Kidney (tissue), 13 donors: ENCODE measurements at regions not wholly inside any gene's neighbourhood (a gene's known extent, or its start where the extent isn't known, plus 50 kb on each side); places are given as distances from the start of the nearest gene placed in this dataset.
"Not testable (repeated sequence)": the region's sequence is repeated elsewhere in the genome, so short reads cannot be mapped to it uniquely, and the experiment has no call there.

Experiments
- DNase-seq, 5 donors: peaks; one replicate each; pipeline ENCODE4 v3.0.0-alpha.2; 2013 to 2020
- FAIRE-seq: peaks from 2 replicates; lab custom pipeline; 2012; peaks lifted over from hg19 to GRCh38; lab: Jason Lieb, UNC
- H3K27ac ChIP-seq, 2 donors: one replicate each; pipeline ENCODE4 v1.7.0; 2013; ENCODE audit warnings: low read depth in 2 of 2, low read length in 2 of 2, inconsistent platforms in 1 of 2
- H3K27me3 ChIP-seq: one replicate; pipeline ENCODE4 v1.7.1; 2013; ENCODE audit warnings: low read length, inconsistent platforms; ENCODE audit not compliant: control insufficient read depth, insufficient read depth
- H3K36me3 ChIP-seq, 3 donors: one replicate each; pipeline versions ENCODE4 v1.7.0 to v1.7.1; 2013; ENCODE audit warnings: low read length in 3 of 3, control low read depth in 1 of 3, inconsistent platforms in 1 of 3; ENCODE audit not compliant: insufficient read depth in 3 of 3, control insufficient read depth in 2 of 3
- H3K4me1 ChIP-seq, 3 donors: one replicate each; pipeline versions ENCODE4 v1.7.0 to v1.7.1; 2013; ENCODE audit warnings: low read length in 3 of 3, inconsistent platforms in 1 of 3, low read depth in 1 of 3; ENCODE audit not compliant: control insufficient read depth in 2 of 3, insufficient read depth in 2 of 3
- H3K4me3 ChIP-seq, 3 donors: one replicate each; pipeline versions ENCODE4 v1.7.0 to v1.8.1; 2013; ENCODE audit warnings: low read length in 3 of 3, control low read depth in 1 of 3, inconsistent platforms in 1 of 3
- H3K9ac ChIP-seq, 3 donors: one replicate each; pipeline versions ENCODE4 v1.7.0 to v1.7.1; 2013; ENCODE audit warnings: low read length in 3 of 3, control low read depth in 1 of 3, inconsistent platforms in 1 of 3
- H3K9me3 ChIP-seq, 3 donors: one replicate each; pipeline versions ENCODE4 v1.7.0 to v1.7.1; 2013; ENCODE audit warnings: low read length in 3 of 3, control low read depth in 1 of 3, inconsistent platforms in 1 of 3; ENCODE audit not compliant: control insufficient read depth in 2 of 3, insufficient read depth in 1 of 3
- intact Hi-C: fragments of 100-400 bp; cut with DNase I; formaldehyde crosslinking; loops from one replicate; pipeline ENCODE4 v1.11.1; 2022
- TF ChIP-seq, protein P1 (sequence below): IDR thresholded peaks from 3 replicates; pipeline ENCODE4 v1.5.1; 2012; ENCODE audit warnings: mild to moderate bottlenecking, moderate library complexity, borderline replicate concordance; ENCODE audit not compliant: insufficient read depth; ENCODE audit errors: extremely low read depth
- donor health status: control.
- donor health status: control.
- donor health status: control.
- donor health status: control.
- donor health status: control.
- donor health status: DM: yes; HTN: yes; CAD: no.
- donor health status: Normal renal cell carcinoma (clear cell type).

DNA sequence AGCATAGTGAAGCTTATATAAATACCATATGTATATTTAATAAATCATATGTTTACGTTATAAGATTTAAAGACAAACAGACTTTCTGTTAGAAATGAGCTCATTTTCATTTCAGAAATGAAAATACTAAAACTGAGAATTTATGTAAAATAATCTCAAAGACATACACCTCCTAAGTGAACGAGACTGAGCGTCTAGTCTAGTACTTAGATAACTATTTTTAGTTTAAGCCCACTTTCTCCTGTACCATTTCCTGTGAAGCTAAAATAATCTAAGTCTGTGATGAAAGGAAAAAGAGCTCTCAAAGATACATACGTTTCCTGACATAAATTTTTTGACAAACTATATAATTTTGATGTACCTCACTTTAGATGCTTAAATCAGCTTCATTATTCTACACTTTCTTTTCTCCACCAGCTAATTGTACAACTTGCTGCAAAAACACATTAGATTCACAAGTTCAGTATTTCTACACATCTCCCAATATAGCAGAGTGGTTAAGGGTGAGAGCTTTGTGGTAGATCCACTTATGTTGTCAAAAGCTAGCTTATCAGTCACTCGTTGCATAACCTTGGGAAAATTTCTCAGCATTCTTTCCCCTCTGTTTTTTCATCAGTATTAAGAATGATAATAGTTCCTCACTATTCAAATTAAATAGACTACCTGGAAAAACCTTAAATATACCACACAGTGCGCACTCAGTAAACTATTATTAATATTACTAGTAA is 703.0 kb downstream of the PLOD2 start:
- Histone ChIP-seq H3K9ac (no peak overlapping the region), H3K4me3 (no peak overlapping the region), H3K9me3 (no peaks in the 10 kb centered on the region), H3K36me3 (no peaks in the 10 kb centered on the region), H3K4me1 (no peaks in the 10 kb centered on the region), H3K27me3 (no peaks in the 10 kb centered on the region), H3K27ac (no peak overlapping the region)
- TF ChIP-seq, protein P1, sequence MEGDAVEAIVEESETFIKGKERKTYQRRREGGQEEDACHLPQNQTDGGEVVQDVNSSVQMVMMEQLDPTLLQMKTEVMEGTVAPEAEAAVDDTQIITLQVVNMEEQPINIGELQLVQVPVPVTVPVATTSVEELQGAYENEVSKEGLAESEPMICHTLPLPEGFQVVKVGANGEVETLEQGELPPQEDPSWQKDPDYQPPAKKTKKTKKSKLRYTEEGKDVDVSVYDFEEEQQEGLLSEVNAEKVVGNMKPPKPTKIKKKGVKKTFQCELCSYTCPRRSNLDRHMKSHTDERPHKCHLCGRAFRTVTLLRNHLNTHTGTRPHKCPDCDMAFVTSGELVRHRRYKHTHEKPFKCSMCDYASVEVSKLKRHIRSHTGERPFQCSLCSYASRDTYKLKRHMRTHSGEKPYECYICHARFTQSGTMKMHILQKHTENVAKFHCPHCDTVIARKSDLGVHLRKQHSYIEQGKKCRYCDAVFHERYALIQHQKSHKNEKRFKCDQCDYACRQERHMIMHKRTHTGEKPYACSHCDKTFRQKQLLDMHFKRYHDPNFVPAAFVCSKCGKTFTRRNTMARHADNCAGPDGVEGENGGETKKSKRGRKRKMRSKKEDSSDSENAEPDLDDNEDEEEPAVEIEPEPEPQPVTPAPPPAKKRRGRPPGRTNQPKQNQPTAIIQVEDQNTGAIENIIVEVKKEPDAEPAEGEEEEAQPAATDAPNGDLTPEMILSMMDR: no peak
- FAIRE-seq: no peak
- no peak for DNase-seq
- intact Hi-C loops: no loop called here

DNA sequence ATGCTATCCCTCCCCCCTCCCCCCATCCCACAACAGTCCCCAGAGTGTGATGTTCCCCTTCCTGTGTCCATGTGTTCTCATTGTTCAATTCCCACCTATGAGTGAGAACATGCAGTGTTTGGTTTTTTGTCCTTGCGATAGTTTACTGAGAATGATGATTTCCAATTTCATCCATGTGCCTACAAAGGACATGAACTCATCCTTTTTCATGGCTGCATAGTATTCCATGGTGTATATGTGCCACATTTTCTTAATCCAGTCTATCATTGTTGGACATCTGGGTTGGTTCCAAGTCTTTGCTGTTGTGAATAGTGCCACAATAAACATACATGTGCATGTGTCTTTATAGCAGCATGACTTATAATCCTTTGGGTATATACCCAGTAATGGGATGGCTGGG is 701.3 kb downstream of the PLOD2 start:
- H3K4me3 ChIP-seq, H3K9me3 ChIP-seq, H3K4me1 ChIP-seq, H3K36me3 ChIP-seq, H3K27me3 ChIP-seq, intact Hi-C loops, DNase-seq, FAIRE-seq, H3K9ac ChIP-seq, H3K27ac ChIP-seq: not testable (repeated sequence)

DNA sequence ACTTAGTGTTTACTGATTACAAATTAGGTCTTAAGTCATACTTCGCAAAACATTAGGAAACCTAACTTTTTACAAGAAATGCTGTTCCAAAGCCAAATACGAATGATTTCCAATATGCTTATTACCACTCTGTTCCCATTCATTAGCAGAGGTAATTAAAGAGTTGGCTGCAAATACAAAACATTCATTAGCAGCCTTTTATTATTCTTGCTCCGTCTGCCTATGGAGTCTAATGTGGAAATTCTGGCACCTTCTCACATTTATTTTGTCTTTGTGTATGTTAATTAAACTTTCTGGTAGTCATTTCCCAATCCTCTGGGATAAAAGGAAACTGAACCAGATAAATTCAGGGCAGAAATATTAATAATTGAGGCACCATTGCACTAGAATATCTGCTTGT is 689.0 kb downstream of the PLOD2 start:
- Histone ChIP-seq H3K4me1 (no peaks in the 10 kb centered on the region), H3K9me3 (peaks cover 0 to 2% (median 0%) of the 10 kb centered on the region in 3 donors), H3K4me3 (no peak overlapping the region), H3K9ac (no peak overlapping the region), H3K27ac (no peak overlapping the region), H3K27me3 (no peaks in the 10 kb centered on the region), H3K36me3 (no peaks in the 10 kb centered on the region)
- intact Hi-C loops: no loop called here
- TF ChIP-seq, protein P1: no peak
- FAIRE-seq: no peak
- DNase-seq: no peak

DNA sequence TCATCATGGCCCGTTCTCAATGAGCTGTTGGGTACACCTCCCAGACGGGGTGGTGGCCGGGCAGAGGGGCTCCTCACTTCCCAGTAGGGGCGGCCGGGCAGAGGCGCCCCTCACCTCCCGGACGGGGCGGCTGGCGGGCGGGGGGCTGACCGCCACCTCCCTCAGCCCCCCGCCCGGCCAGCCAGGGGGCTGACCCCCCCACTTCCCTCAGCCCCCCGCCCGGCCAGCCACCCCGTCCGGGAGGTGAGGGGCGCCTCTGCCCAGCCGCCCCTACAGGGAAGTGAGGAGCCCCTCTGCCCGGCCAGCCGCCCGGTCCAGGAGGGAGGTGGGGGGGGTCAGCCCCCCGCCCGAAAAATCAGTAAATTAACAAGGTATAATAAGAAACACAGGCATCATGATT is 678.2 kb downstream of the PLOD2 start:
- H3K36me3 ChIP-seq, H3K9me3 ChIP-seq, H3K27ac ChIP-seq, H3K9ac ChIP-seq, H3K4me1 ChIP-seq, H3K4me3 ChIP-seq, intact Hi-C loops, DNase-seq, FAIRE-seq, H3K27me3 ChIP-seq: not testable (repeated sequence)
